ENCODE measurements at regions not wholly inside any gene's neighbourhood (a gene's known extent, or its start where the extent isn't known, plus 50 kb on each side); places are given as distances from the start of the nearest gene placed in this dataset.

DNA sequence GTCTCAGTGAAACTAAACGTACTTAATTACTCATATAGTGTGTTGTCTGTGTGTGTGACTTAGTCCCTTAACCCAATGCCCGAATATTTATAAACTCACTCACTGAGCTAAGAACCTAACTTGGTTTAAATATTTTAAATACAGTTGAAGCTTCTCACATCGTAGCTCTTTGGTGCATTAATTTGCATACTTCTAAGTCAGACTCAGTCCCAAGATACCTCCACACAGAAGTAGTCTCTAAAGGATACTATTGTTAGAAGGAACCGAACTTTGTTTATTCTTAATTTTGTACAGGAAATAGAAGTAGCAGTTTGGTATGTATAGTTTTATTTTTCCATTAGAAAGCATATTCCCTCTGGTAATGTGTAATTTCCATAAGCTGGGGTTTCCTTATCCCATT lies 54.0 kb upstream of the NKAP start:
- TF ChIP-seq, protein P1, sequence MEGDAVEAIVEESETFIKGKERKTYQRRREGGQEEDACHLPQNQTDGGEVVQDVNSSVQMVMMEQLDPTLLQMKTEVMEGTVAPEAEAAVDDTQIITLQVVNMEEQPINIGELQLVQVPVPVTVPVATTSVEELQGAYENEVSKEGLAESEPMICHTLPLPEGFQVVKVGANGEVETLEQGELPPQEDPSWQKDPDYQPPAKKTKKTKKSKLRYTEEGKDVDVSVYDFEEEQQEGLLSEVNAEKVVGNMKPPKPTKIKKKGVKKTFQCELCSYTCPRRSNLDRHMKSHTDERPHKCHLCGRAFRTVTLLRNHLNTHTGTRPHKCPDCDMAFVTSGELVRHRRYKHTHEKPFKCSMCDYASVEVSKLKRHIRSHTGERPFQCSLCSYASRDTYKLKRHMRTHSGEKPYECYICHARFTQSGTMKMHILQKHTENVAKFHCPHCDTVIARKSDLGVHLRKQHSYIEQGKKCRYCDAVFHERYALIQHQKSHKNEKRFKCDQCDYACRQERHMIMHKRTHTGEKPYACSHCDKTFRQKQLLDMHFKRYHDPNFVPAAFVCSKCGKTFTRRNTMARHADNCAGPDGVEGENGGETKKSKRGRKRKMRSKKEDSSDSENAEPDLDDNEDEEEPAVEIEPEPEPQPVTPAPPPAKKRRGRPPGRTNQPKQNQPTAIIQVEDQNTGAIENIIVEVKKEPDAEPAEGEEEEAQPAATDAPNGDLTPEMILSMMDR (IDR thresholded peaks at IDR 0.05) = no peak
- no peak for TF ChIP-seq POLR2A (IDR thresholded peaks at IDR 0.05)
